ENCODE measurements at regions not wholly inside any gene's neighbourhood (a gene's known extent, or its start where the extent isn't known, plus 50 kb on each side); places are given as distances from the start of the nearest gene placed in this dataset.
"Not testable (repeated sequence)": the region's sequence is repeated elsewhere in the genome, so short reads cannot be mapped to it uniquely, and the experiment has no call there.

- WGBS, 2 donors: 44 to 53% methylated on average over 2 of the region's 2 CpGs
- no peak for DNase-seq
- H3K9me3 ChIP-seq: peaks cover 0 to 3% (median 0%) of the 10 kb centered on the region in 3 donors
- TF ChIP-seq POLR2A (IDR thresholded peaks at IDR 0.05) (no peak), CTCF (IDR thresholded peaks at IDR 0.05) (no peak)
- intact Hi-C loops (cut with DNase I): no loop called here
- H3K27ac ChIP-seq: no peak overlapping the region
- no peaks in the 10 kb centered on the region for H3K4me1 ChIP-seq
- no peak overlapping the region for H3K4me3 ChIP-seq
- H3K27me3 ChIP-seq: no peaks in the 10 kb centered on the region
- no peaks in the 10 kb centered on the region for H3K36me3 ChIP-seq
These were observed 922.5 kb upstream of the FBXO33 start for GRCh38 chr14:40354754-40355153.

- H3K4me1 ChIP-seq; DNase-seq; H3K36me3 ChIP-seq; intact Hi-C loops (cut with DNase I); H3K27ac ChIP-seq; H3K4me3 ChIP-seq; H3K9me3 ChIP-seq; H3K27me3 ChIP-seq: not testable (repeated sequence)
- 94 to 97% methylated on average over 17 to 19 of the region's 27 CpGs for WGBS, 2 donors
These were observed 915.9 kb upstream of the FBXO33 start for GRCh38 chr14:40348104-40348503.

GRCh38 chr14:40347675-40348074, 915.4 kb upstream of the FBXO33 start:
- intact Hi-C loops (cut with DNase I): no loop called here
- no peak overlapping the region for H3K27ac ChIP-seq
- TF ChIP-seq POLR2A (IDR thresholded peaks at IDR 0.05): no peak
- TF ChIP-seq CTCF (IDR thresholded peaks at IDR 0.05): no peak
- DNase-seq: no peak
- no peaks in the 10 kb centered on the region for H3K36me3 ChIP-seq
- WGBS, 2 donors: 71 to 81% methylated on average over 3 of the region's 3 CpGs
- peaks cover 0 to 5% (median 0%) of the 10 kb centered on the region in 3 donors for H3K9me3 ChIP-seq
- H3K4me3 ChIP-seq: no peak overlapping the region
- no peaks in the 10 kb centered on the region for H3K4me1 ChIP-seq
- H3K27me3 ChIP-seq: no peaks in the 10 kb centered on the region

GRCh38 chr14:40346275-40346674, 914.0 kb upstream of the FBXO33 start:
- Histone ChIP-seq H3K27ac (no peak overlapping the region), H3K27me3 (no peaks in the 10 kb centered on the region), H3K36me3 (no peaks in the 10 kb centered on the region), H3K9me3 (peaks cover 0 to 5% (median 0%) of the 10 kb centered on the region in 3 donors), H3K4me1 (no peaks in the 10 kb centered on the region), H3K4me3 (no peak overlapping the region)
- intact Hi-C loops (cut with DNase I): no loop called here
- 80 to 91% methylated on average over 2 of the region's 2 CpGs for WGBS, 2 donors
- no peak for DNase-seq
- TF ChIP-seq CTCF (IDR thresholded peaks at IDR 0.05) (no peak), POLR2A (IDR thresholded peaks at IDR 0.05) (no peak)

- no peaks in the 10 kb centered on the region for H3K4me1 ChIP-seq
- intact Hi-C loops (cut with DNase I): no loop called here
- peaks cover 0 to 5% (median 0%) of the 10 kb centered on the region in 3 donors for H3K9me3 ChIP-seq
- no peaks in the 10 kb centered on the region for H3K27me3 ChIP-seq
- WGBS, 2 donors: 50 to 86% methylated on average over 1 of the region's 1 CpG
- H3K4me3 ChIP-seq: no peak overlapping the region
- no peak overlapping the region for H3K27ac ChIP-seq
- no peaks in the 10 kb centered on the region for H3K36me3 ChIP-seq
- no peak for TF ChIP-seq POLR2A (IDR thresholded peaks at IDR 0.05)
- TF ChIP-seq CTCF (IDR thresholded peaks at IDR 0.05): no peak
- DNase-seq: no peak
These were observed 913.1 kb upstream of the FBXO33 start for GRCh38 chr14:40345334-40345733.

GRCh38 chr14:40340708-40341107, 908.5 kb upstream of the FBXO33 start:
- WGBS, 2 donors: 46 to 67% methylated on average over 3 of the region's 3 CpGs
- Histone ChIP-seq H3K4me3 (no peak overlapping the region), H3K9me3 (no peaks in the 10 kb centered on the region), H3K27ac (no peak overlapping the region), H3K27me3 (no peaks in the 10 kb centered on the region), H3K4me1 (no peaks in the 10 kb centered on the region), H3K36me3 (no peaks in the 10 kb centered on the region)
- no peak for DNase-seq
- intact Hi-C loops (cut with DNase I): no loop called here
- TF ChIP-seq CTCF (IDR thresholded peaks at IDR 0.05) (no peak), POLR2A (IDR thresholded peaks at IDR 0.05) (no peak)
